K562 (cell line): ENCODE measurements at regions not wholly inside any gene's neighbourhood (a gene's known extent, or its start where the extent isn't known, plus 50 kb on each side); places are given as distances from the start of the nearest gene placed in this dataset.

ENCODE experiments used
- CEBPB ChIP-seq: fragments of 450-650 bp; IDR thresholded peaks from 2 replicates; pipeline ENCODE4 v1.6.1; 2016; ENCODE audit warnings: missing genetic modification characterization, missing compliant biosample characterization
- GABPA ChIP-seq: fragments of 200-800 bp; sonication (Bioruptor generic); conservative IDR thresholded peaks from 2 replicates; pipeline ENCODE4 v1.6.1; 2016; ENCODE audit warnings: low read depth, missing genetic modification characterization, missing compliant biosample characterization
- KLF1 ChIP-seq: fragments of 450-650 bp; IDR thresholded peaks from 2 replicates; pipeline ENCODE4 v1.6.1; 2016; ENCODE audit warnings: missing genetic modification characterization, missing compliant biosample characterization
- TOE1 ChIP-seq, 2 experiments: fragments of 450-650 bp in 1 of 2; sonication (generic) in 1 of 2; formaldehyde crosslinking in 1 of 2; IDR thresholded peaks; 2 replicates each; pipeline versions ENCODE4 v1.7.1 to v1.8.0; 2016 to 2022; ENCODE audit warnings: borderline replicate concordance in 2 of 2, mild to moderate bottlenecking in 2 of 2, antibody characterized with exemption in 1 of 2, inconsistent platforms in 1 of 2, low read depth in 1 of 2, missing genetic modification reagents in 1 of 2, moderate library complexity in 1 of 2
- ZNF41 ChIP-seq: fragments of 250-450 bp; sonication (Bioruptor Pico); conservative IDR thresholded peaks from 2 replicates; pipeline ENCODE4 v1.4.0; 2020; ENCODE audit warnings: mild to moderate bottlenecking
- ZNF584 ChIP-seq: fragments of 200-800 bp; sonication (Bioruptor generic); IDR thresholded peaks from 2 replicates; pipeline ENCODE4 v1.6.1; 2016; ENCODE audit warnings: low read depth, mild to moderate bottlenecking, missing genetic modification characterization, missing compliant biosample characterization
- TF ChIP-seq, protein P1 (sequence below), 2 experiments: fragments of 450-650 bp; formaldehyde crosslinking in 1 of 2; IDR thresholded peaks; 2 replicates each; pipeline versions ENCODE4 v1.4.0 to v1.6.1; 2014 to 2020; ENCODE audit warnings: mild to moderate bottlenecking in 2 of 2, borderline replicate concordance in 1 of 2, low read depth in 1 of 2
- TF ChIP-seq, protein P2 (sequence below): fragments of 250-450 bp; sonication (Bioruptor Pico); IDR thresholded peaks from 2 replicates; pipeline ENCODE4 v1.5.0; 2021

DNA sequence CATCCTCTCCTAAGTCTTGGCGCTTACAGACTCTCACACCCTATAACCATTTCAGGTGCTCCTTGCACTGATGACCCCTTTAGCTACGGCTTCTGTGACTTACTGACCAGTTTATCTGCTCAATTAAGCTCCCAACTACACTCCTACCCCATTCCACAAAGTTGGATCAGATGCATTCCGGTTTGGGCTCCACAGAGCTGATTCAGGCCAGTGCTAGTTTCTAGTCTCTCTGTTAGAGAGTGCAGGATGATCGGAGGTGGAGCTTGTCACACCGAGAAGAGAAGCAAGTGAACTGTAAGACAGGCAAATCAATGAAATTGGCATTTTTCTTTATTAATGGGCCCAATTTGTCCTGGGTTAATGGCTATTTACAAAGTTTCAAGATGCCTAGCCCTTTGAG lies 436.8 kb upstream of the CADM1 start:
- TF ChIP-seq CEBPB (tag) (no peak), ZNF41 (CRISPR knock-in tag) (no peak), KLF1 (tag) (no peak), GABPA (no peak), ZNF584 (no peak), TOE1 (IDR thresholded peaks at IDR 0.05; ENCODE audit: borderline replicate concordance) (no peak), TOE1 (CRISPR knock-in tag; IDR thresholded peaks at IDR 0.05; ENCODE audit: borderline replicate concordance, low read depth) (no peak)
- TF ChIP-seq, protein P1, sequence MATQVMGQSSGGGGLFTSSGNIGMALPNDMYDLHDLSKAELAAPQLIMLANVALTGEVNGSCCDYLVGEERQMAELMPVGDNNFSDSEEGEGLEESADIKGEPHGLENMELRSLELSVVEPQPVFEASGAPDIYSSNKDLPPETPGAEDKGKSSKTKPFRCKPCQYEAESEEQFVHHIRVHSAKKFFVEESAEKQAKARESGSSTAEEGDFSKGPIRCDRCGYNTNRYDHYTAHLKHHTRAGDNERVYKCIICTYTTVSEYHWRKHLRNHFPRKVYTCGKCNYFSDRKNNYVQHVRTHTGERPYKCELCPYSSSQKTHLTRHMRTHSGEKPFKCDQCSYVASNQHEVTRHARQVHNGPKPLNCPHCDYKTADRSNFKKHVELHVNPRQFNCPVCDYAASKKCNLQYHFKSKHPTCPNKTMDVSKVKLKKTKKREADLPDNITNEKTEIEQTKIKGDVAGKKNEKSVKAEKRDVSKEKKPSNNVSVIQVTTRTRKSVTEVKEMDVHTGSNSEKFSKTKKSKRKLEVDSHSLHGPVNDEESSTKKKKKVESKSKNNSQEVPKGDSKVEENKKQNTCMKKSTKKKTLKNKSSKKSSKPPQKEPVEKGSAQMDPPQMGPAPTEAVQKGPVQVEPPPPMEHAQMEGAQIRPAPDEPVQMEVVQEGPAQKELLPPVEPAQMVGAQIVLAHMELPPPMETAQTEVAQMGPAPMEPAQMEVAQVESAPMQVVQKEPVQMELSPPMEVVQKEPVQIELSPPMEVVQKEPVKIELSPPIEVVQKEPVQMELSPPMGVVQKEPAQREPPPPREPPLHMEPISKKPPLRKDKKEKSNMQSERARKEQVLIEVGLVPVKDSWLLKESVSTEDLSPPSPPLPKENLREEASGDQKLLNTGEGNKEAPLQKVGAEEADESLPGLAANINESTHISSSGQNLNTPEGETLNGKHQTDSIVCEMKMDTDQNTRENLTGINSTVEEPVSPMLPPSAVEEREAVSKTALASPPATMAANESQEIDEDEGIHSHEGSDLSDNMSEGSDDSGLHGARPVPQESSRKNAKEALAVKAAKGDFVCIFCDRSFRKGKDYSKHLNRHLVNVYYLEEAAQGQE (IDR thresholded peaks at IDR 0.05; ENCODE audit: borderline replicate concordance) = no peak
- TF ChIP-seq, protein P1 (CRISPR knock-in tag; IDR thresholded peaks at IDR 0.05; ENCODE audit: low read depth) = no peak
- TF ChIP-seq, protein P2, sequence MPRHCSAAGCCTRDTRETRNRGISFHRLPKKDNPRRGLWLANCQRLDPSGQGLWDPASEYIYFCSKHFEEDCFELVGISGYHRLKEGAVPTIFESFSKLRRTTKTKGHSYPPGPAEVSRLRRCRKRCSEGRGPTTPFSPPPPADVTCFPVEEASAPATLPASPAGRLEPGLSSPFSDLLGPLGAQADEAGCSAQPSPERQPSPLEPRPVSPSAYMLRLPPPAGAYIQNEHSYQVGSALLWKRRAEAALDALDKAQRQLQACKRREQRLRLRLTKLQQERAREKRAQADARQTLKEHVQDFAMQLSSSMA (CRISPR knock-in tag) = no peak
